GM18858 (cell line): ENCODE measurements at regions not wholly inside any gene's neighbourhood (a gene's known extent, or its start where the extent isn't known, plus 50 kb on each side); places are given as distances from the start of the nearest gene placed in this dataset.
"Not testable (repeated sequence)": the region's sequence is repeated elsewhere in the genome, so short reads cannot be mapped to it uniquely, and the experiment has no call there.

ENCODE experiments used
- ATAC-seq: cut with Tn5 transposase; IDR thresholded peaks from one replicate; pipeline ENCODE4 v1.9.1; 2021; ENCODE audit not compliant: unreplicated experiment

- ATAC-seq: not testable (repeated sequence)
These were observed 126.4 kb downstream of the RBM46 start for GRCh38 chr4:154907345-154908045.

GRCh38 chr4:154908168-154908567, 127.1 kb downstream of the RBM46 start:
- no peak for ATAC-seq

- ATAC-seq: no peak
These were observed 130.0 kb downstream of the RBM46 start for GRCh38 chr4:154911097-154911496.

- ATAC-seq: no peak
These were observed 130.6 kb downstream of the RBM46 start for GRCh38 chr4:154911608-154912098.

- no peak for ATAC-seq
These were observed 135.0 kb downstream of the RBM46 start for GRCh38 chr4:154916068-154916467.

GRCh38 chr4:154927126-154927680, 146.1 kb downstream of the RBM46 start:
- no peak for ATAC-seq

GRCh38 chr4:154928640-154929257, 147.7 kb downstream of the RBM46 start:
- no peak for ATAC-seq

GRCh38 chr4:154936873-154937272, 155.8 kb downstream of the RBM46 start:
- no peak for ATAC-seq

GRCh38 chr4:154939851-154940250, 158.8 kb downstream of the RBM46 start:
- ATAC-seq: no peak

GRCh38 chr4:154942176-154942575, 161.1 kb downstream of the RBM46 start:
- ATAC-seq: no peak

- no peak for ATAC-seq
These were observed 163.9 kb downstream of the RBM46 start for GRCh38 chr4:154944996-154945395.

- no peak for ATAC-seq
These were observed 165.0 kb downstream of the RBM46 start for GRCh38 chr4:154946113-154946512.

- ATAC-seq: no peak
These were observed 172.6 kb downstream of the RBM46 start for GRCh38 chr4:154953691-154954090.

- no peak for ATAC-seq
These were observed 173.0 kb downstream of the RBM46 start for GRCh38 chr4:154954117-154954516.

- ATAC-seq: no peak
These were observed 177.0 kb downstream of the RBM46 start for GRCh38 chr4:154958121-154958520.

GRCh38 chr4:154958621-154959358, 177.7 kb downstream of the RBM46 start:
- ATAC-seq: no peak

- no peak for ATAC-seq
These were observed 178.7 kb downstream of the RBM46 start for GRCh38 chr4:154959756-154960155.

- ATAC-seq: peak; percentile 40
These were observed 179.4 kb downstream of the RBM46 start for GRCh38 chr4:154960476-154960875.

GRCh38 chr4:154961263-154961662, 180.2 kb downstream of the RBM46 start:
- ATAC-seq: peak; percentile 96

GRCh38 chr4:154973244-154974035, 192.4 kb downstream of the RBM46 start:
- no peak for ATAC-seq

- no peak for ATAC-seq
These were observed 196.2 kb downstream of the RBM46 start for GRCh38 chr4:154977228-154977627.
